Hepatocyte (in vitro differentiated cells): ENCODE measurements at regions not wholly inside any gene's neighbourhood (a gene's known extent, or its start where the extent isn't known, plus 50 kb on each side); places are given as distances from the start of the nearest gene placed in this dataset.
A peak's percentile ranks its signal among the peaks of the same experiment; 100 is the strongest.

Source experiments
- DNase-seq: peaks from one replicate; pipeline ENCODE4 v3.0.0-alpha.2; 2016; ENCODE audit warnings: low spot score
- H2AFZ ChIP-seq: fragments of 200-600 bp; sonication (generic); 2 replicates; pipeline ENCODE4 v1.6.0; 2016; ENCODE audit warnings: antibody characterized with exemption, mild to moderate bottlenecking
- H3K27ac ChIP-seq: fragments of 200-600 bp; sonication (generic); 2 replicates; pipeline ENCODE4 v1.5.1; 2016; ENCODE audit warnings: mild to moderate bottlenecking
- H3K27me3 ChIP-seq: fragments of 200-600 bp; sonication (generic); 2 replicates; pipeline ENCODE4 v1.6.1; 2016
- H3K36me3 ChIP-seq: fragments of 200-600 bp; sonication (generic); replicated peaks from 2 replicates; pipeline ENCODE4 v1.5.1; 2016; ENCODE audit warnings: low read depth; ENCODE audit not compliant: insufficient read depth
- H3K4me1 ChIP-seq: fragments of 200-600 bp; sonication (generic); 2 replicates; pipeline ENCODE4 v1.5.1; 2016; ENCODE audit warnings: mild to moderate bottlenecking, moderate library complexity; ENCODE audit not compliant: insufficient read depth
- H3K4me2 ChIP-seq: fragments of 200-600 bp; sonication (generic); 2 replicates; pipeline ENCODE4 v1.6.0; 2016
- H3K4me3 ChIP-seq: fragments of 200-600 bp; sonication (generic); 2 replicates; pipeline ENCODE4 v1.5.1; 2016; ENCODE audit warnings: mild to moderate bottlenecking
- H3K79me2 ChIP-seq: fragments of 200-600 bp; sonication (generic); 2 replicates; pipeline ENCODE4 v1.6.0; 2017; ENCODE audit warnings: mild to moderate bottlenecking
- H3K9me2 ChIP-seq: fragments of 200-600 bp; sonication (generic); replicated peaks from 2 replicates; pipeline ENCODE4 v1.6.0; 2017; ENCODE audit warnings: mild to moderate bottlenecking; ENCODE audit not compliant: insufficient read depth
- H3K9me3 ChIP-seq: fragments of 200-600 bp; sonication (generic); 2 replicates; pipeline ENCODE4 v1.5.1; 2016; ENCODE audit warnings: low read depth, mild to moderate bottlenecking
- H4K20me1 ChIP-seq: fragments of 200-600 bp; sonication (generic); 2 replicates; pipeline ENCODE4 v1.6.0; 2016; ENCODE audit warnings: mild to moderate bottlenecking; ENCODE audit not compliant: insufficient read depth, poor library complexity, severe bottlenecking
- CTCF ChIP-seq: fragments of 200-600 bp; sonication (generic); IDR thresholded peaks from 2 replicates; pipeline ENCODE4 v1.5.1; 2016; ENCODE audit warnings: antibody characterized with exemption, mild to moderate bottlenecking; ENCODE audit not compliant: poor library complexity
- EZH2 ChIP-seq: fragments of 200-600 bp; sonication (generic); IDR thresholded peaks from 2 replicates; pipeline ENCODE4 v1.6.1; 2016; ENCODE audit warnings: antibody characterized with exemption, mild to moderate bottlenecking, borderline replicate concordance
- EZH2phosphoT487 ChIP-seq: fragments of 200-600 bp; sonication (generic); IDR thresholded peaks from one replicate; pipeline ENCODE4 v1.6.1; 2018; ENCODE audit warnings: antibody characterized with exemption, mild to moderate bottlenecking, low read depth, moderate library complexity; ENCODE audit not compliant: unreplicated experiment, severe bottlenecking
- WGBS: methylation state at CpG from one replicate; pipeline ENCODE4 v1.1.6; 2016; ENCODE audit warnings: low lambda C conversion rate; ENCODE audit errors: missing lambda C conversion rate; 5-methylcytosine and 5-hydroxymethylcytosine counted together

- Histone ChIP-seq H3K4me1 (peaks cover 7% of the 10 kb centered on the region), H3K9me2 (no peaks in the 10 kb centered on the region), H3K27me3 (no peaks in the 10 kb centered on the region), H3K4me3 (no peak overlapping the region), H3K9me3 (no peaks in the 10 kb centered on the region), H3K27ac (peak overlapping the region; percentile 18), H4K20me1 (no peaks in the 10 kb centered on the region), H3K36me3 (no peaks in the 10 kb centered on the region), H2AFZ (no peak overlapping the region), H3K4me2 (no peak overlapping the region), H3K79me2 (no peaks in the 10 kb centered on the region)
- WGBS, result 54% methylated on average over 6 of the region's 6 CpGs
- no peak for DNase-seq
- no peak for TF ChIP-seq EZH2phosphoT487
- TF ChIP-seq EZH2, result no peak
- TF ChIP-seq CTCF, result no peak
Measured at GRCh38 chr9:91077624-91078368, 276.2 kb downstream of the SYK start.

GRCh38 chr9:91078369-91078695, 276.7 kb downstream of the SYK start:
- Histone ChIP-seq H4K20me1 (no peaks in the 10 kb centered on the region), H3K27ac (no peak overlapping the region), H3K4me2 (no peak overlapping the region), H3K9me3 (no peaks in the 10 kb centered on the region), H3K36me3 (no peaks in the 10 kb centered on the region), H2AFZ (no peak overlapping the region), H3K4me3 (no peak overlapping the region), H3K79me2 (no peaks in the 10 kb centered on the region), H3K4me1 (peaks cover 7% of the 10 kb centered on the region), H3K9me2 (no peaks in the 10 kb centered on the region), H3K27me3 (no peaks in the 10 kb centered on the region)
- no peak for DNase-seq
- WGBS, result 82% methylated on average over 5 of the region's 5 CpGs
- no peak for TF ChIP-seq CTCF
- TF ChIP-seq EZH2phosphoT487, result no peak
- TF ChIP-seq EZH2, result no peak

- H3K9me2 ChIP-seq, result no peaks in the 10 kb centered on the region
- no peak overlapping the region for H3K4me2 ChIP-seq
- 75% methylated on average over 4 of the region's 4 CpGs for WGBS
- no peaks in the 10 kb centered on the region for H4K20me1 ChIP-seq
- no peaks in the 10 kb centered on the region for H3K79me2 ChIP-seq
- no peak for DNase-seq
- H3K36me3 ChIP-seq, result no peaks in the 10 kb centered on the region
- peaks cover 2% of the 10 kb centered on the region for H3K4me1 ChIP-seq
- TF ChIP-seq CTCF (no peak), EZH2 (no peak), EZH2phosphoT487 (no peak)
- no peak overlapping the region for H2AFZ ChIP-seq
- no peaks in the 10 kb centered on the region for H3K9me3 ChIP-seq
- no peak overlapping the region for H3K4me3 ChIP-seq
- H3K27ac ChIP-seq, result no peak overlapping the region
- no peaks in the 10 kb centered on the region for H3K27me3 ChIP-seq
Measured at GRCh38 chr9:91082731-91083130, 279.0 kb downstream of the AUH start.
